Body of pancreas (tissue), 4 donors: ENCODE measurements at regions not wholly inside any gene's neighbourhood (a gene's known extent, or its start where the extent isn't known, plus 50 kb on each side); places are given as distances from the start of the nearest gene placed in this dataset.

Source experiments
- ATAC-seq: fragments of 150-250 bp; one replicate; pipeline ENCODE4 v1.9.1; 2016
- DNase-seq, 4 donors: peaks; one replicate each; pipeline ENCODE4 v3.0.0-alpha.2; 2019
- H3K27ac ChIP-seq, 4 donors: fragments of 200-600 bp; sonication (generic); 1 replicate in 3 of 4; 2 replicates in 1 of 4; pipeline versions ENCODE4 v1.5.1 to v1.6.1; 2016 to 2019; ENCODE audit warnings: mild to moderate bottlenecking in 1 of 4, mixed read lengths in 1 of 4, moderate library complexity in 1 of 4
- H3K27me3 ChIP-seq, 2 donors: fragments of 200-600 bp; sonication (generic); one replicate each; pipeline ENCODE4 v1.6.0; 2016; ENCODE audit warnings: mild to moderate bottlenecking in 1 of 2
- H3K36me3 ChIP-seq, 2 donors: fragments of 200-600 bp; sonication (generic); replicated peaks in 1 of 2; 2 replicates each; pipeline ENCODE4 v1.5.1; 2016; ENCODE audit warnings: low read depth in 2 of 2; ENCODE audit not compliant: insufficient read depth in 1 of 2
- H3K4me1 ChIP-seq: fragments of 200-600 bp; sonication (generic); one replicate; pipeline ENCODE4 v1.6.0; 2016
- H3K4me3 ChIP-seq, 2 donors: fragments of 200-600 bp; sonication (generic); 1 replicate in 1 of 2; 2 replicates in 1 of 2; pipeline ENCODE4 v1.5.1; 2016 to 2019
- H3K9me3 ChIP-seq, 3 donors: fragments of 200-600 bp; sonication (generic); 1 replicate in 2 of 3; 2 replicates in 1 of 3; pipeline ENCODE4 v1.5.1; 2016
- CTCF ChIP-seq, 7 experiments: fragments of 450-650 bp in 4 of 7; fragments of 200-600 bp in 3 of 7; sonication (generic) in 3 of 7; IDR thresholded peaks; one replicate each; pipeline ENCODE4 v1.5.1; 2016 to 2019; ENCODE audit warnings: antibody characterized with exemption in 7 of 7
- POLR2A ChIP-seq, 3 donors: fragments of 450-650 bp; IDR thresholded peaks; one replicate each; pipeline ENCODE4 v1.6.1; 2016; ENCODE audit warnings: antibody characterized with exemption in 3 of 3, mild to moderate bottlenecking in 2 of 3
- WGBS, 2 donors: methylation state at CpG; one replicate each; pipeline ENCODE4 v1.1.5; 2017; 5-methylcytosine and 5-hydroxymethylcytosine counted together
- intact Hi-C: fragments of 100-400 bp; cut with DNase I; formaldehyde crosslinking; loops from one replicate; pipeline ENCODE4 v1.15.1; 2023

- ATAC-seq (no peak), DNase-seq (no peak)
- TF ChIP-seq POLR2A (IDR thresholded peaks at IDR 0.05) (no peak), CTCF (IDR thresholded peaks at IDR 0.05) (no peak)
- no peaks in the 10 kb centered on the region for H3K9me3 ChIP-seq
- H3K36me3 ChIP-seq, result peaks cover 2 to 5% of the 10 kb centered on the region in 2 donors
- no peak overlapping the region for H3K27ac ChIP-seq
- H3K4me1 ChIP-seq, result peaks cover 10% of the 10 kb centered on the region
- no peak overlapping the region for H3K4me3 ChIP-seq
- 86 to 92% methylated on average over 10 of the region's 10 CpGs for WGBS, 2 donors
- no peaks in the 10 kb centered on the region for H3K27me3 ChIP-seq
- intact Hi-C loops, result no loop called here
Observed at GRCh38 chr3:72375237-72376076, 472.8 kb downstream of the SHQ1 start.

GRCh38 chr3:72373139-72373538 is 475.1 kb downstream of the SHQ1 start:
- Histone ChIP-seq H3K9me3 (no peaks in the 10 kb centered on the region), H3K4me3 (no peak overlapping the region), H3K36me3 (peaks cover under 1 to 2% of the 10 kb centered on the region in 2 donors), H3K4me1 (no peaks in the 10 kb centered on the region), H3K27ac (no peak overlapping the region), H3K27me3 (no peaks in the 10 kb centered on the region)
- WGBS, 2 donors, result 87 to 94% methylated on average over 5 to 8 of the region's 8 CpGs
- intact Hi-C loops, result no loop called here
- DNase-seq, result no peak
- ATAC-seq, result no peak
- no peak for TF ChIP-seq POLR2A (IDR thresholded peaks at IDR 0.05)
- TF ChIP-seq CTCF (IDR thresholded peaks at IDR 0.05), result no peak

- H3K4me1 ChIP-seq, result no peaks in the 10 kb centered on the region
- TF ChIP-seq POLR2A (IDR thresholded peaks at IDR 0.05) (no peak), CTCF (IDR thresholded peaks at IDR 0.05) (no peak)
- H3K27me3 ChIP-seq, result no peaks in the 10 kb centered on the region
- no peak for ATAC-seq
- H3K27ac ChIP-seq, result no peak overlapping the region
- no peaks in the 10 kb centered on the region for H3K9me3 ChIP-seq
- WGBS, 2 donors, result 26 to 41% methylated on average over 3 of the region's 3 CpGs
- no peak overlapping the region for H3K4me3 ChIP-seq
- intact Hi-C loops, result no loop called here
- DNase-seq, result no peak
- H3K36me3 ChIP-seq, result peaks cover 0 to 2% of the 10 kb centered on the region in 2 donors
Observed at GRCh38 chr3:72372161-72372560, 476.1 kb downstream of the SHQ1 start.

GRCh38 chr3:72371431-72371830 is 476.8 kb downstream of the SHQ1 start:
- H3K4me3 ChIP-seq, result no peak overlapping the region
- H3K27ac ChIP-seq, result no peak overlapping the region
- WGBS, 2 donors, result 82 to 84% methylated on average over 7 of the region's 7 CpGs
- ATAC-seq (no peak), DNase-seq (no peak)
- H3K4me1 ChIP-seq, result no peaks in the 10 kb centered on the region
- intact Hi-C loops, result no loop called here
- H3K9me3 ChIP-seq, result no peaks in the 10 kb centered on the region
- no peaks in the 10 kb centered on the region for H3K36me3 ChIP-seq
- H3K27me3 ChIP-seq, result no peaks in the 10 kb centered on the region
- no peak for TF ChIP-seq CTCF (IDR thresholded peaks at IDR 0.05)
- no peak for TF ChIP-seq POLR2A (IDR thresholded peaks at IDR 0.05)

GRCh38 chr3:72370947-72371346 is 477.3 kb downstream of the SHQ1 start:
- 82 to 83% methylated on average over 10 to 11 of the region's 11 CpGs for WGBS, 2 donors
- intact Hi-C loops, result no loop called here
- ATAC-seq, result no peak

More at GRCh38 chr3:72370947-72371346, 477.3 kb downstream of the SHQ1 start:
- Histone ChIP-seq H3K4me1 (no peaks in the 10 kb centered on the region), H3K27ac (no peak overlapping the region), H3K4me3 (no peak overlapping the region), H3K36me3 (no peaks in the 10 kb centered on the region), H3K27me3 (no peaks in the 10 kb centered on the region), H3K9me3 (no peaks in the 10 kb centered on the region)
- TF ChIP-seq CTCF (IDR thresholded peaks at IDR 0.05) (no peak), POLR2A (IDR thresholded peaks at IDR 0.05) (no peak)
- no peak for DNase-seq
